ENCODE measurements at regions not wholly inside any gene's neighbourhood (a gene's known extent, or its start where the extent isn't known, plus 50 kb on each side); places are given as distances from the start of the nearest gene placed in this dataset.
A peak's percentile ranks its signal among the peaks of the same experiment; 100 is the strongest.

- no peaks in the 10 kb centered on the region for H3K4me1 ChIP-seq (ENCODE audit: control insufficient read depth, insufficient read depth, low read length)
- H3K4me3 ChIP-seq (ENCODE audit: low read depth, low read length), result no peak overlapping the region
- no peaks in the 10 kb centered on the region for H3K36me3 ChIP-seq (ENCODE audit: control insufficient read depth, insufficient read depth, low read length)
- no peak overlapping the region for H3K27ac ChIP-seq (ENCODE audit: low read depth, low read length)
- no peaks in the 10 kb centered on the region for H3K27me3 ChIP-seq (ENCODE audit: control insufficient read depth, insufficient read depth, low read length)
- DNase-seq (ENCODE audit: low read depth in 4 of 6, low spot score in 6 of 6), result no peak
- H3K9me3 ChIP-seq (ENCODE audit: control insufficient read depth, insufficient read depth, low read length), result no peaks in the 10 kb centered on the region
Observed at GRCh38 chr3:24052446-24052845, 107.4 kb downstream of the NR1D2 start.

GRCh38 chr3:24058940-24059705 lies 114.0 kb downstream of the NR1D2 start:
- no peak overlapping the region for H3K27ac ChIP-seq (ENCODE audit: low read depth, low read length)
- no peaks in the 10 kb centered on the region for H3K36me3 ChIP-seq (ENCODE audit: control insufficient read depth, insufficient read depth, low read length)
- no peaks in the 10 kb centered on the region for H3K27me3 ChIP-seq (ENCODE audit: control insufficient read depth, insufficient read depth, low read length)
- no peak overlapping the region for H3K4me3 ChIP-seq (ENCODE audit: low read depth, low read length)
- 83% methylated on average over 2 of the region's 2 CpGs for WGBS (ENCODE audit: insufficient coverage)
- no peaks in the 10 kb centered on the region for H3K9me3 ChIP-seq (ENCODE audit: control insufficient read depth, insufficient read depth, low read length)
- no peaks in the 10 kb centered on the region for H3K4me1 ChIP-seq (ENCODE audit: control insufficient read depth, insufficient read depth, low read length)
- no peak for DNase-seq (ENCODE audit: low read depth in 4 of 6, low spot score in 6 of 6)

GRCh38 chr3:24060055-24060454 lies 115.0 kb downstream of the NR1D2 start:
- 17% methylated on average over 1 of the region's 3 CpGs for WGBS (ENCODE audit: insufficient coverage)

GRCh38 chr3:24062916-24063315 lies 117.8 kb downstream of the NR1D2 start:
- DNase-seq (ENCODE audit: low read depth in 4 of 6, low spot score in 6 of 6), result peak in 1 of 6 donors; percentile 58
- 50% methylated on average over 1 of the region's 3 CpGs for WGBS (ENCODE audit: insufficient coverage)

More at GRCh38 chr3:24060055-24060454, 115.0 kb downstream of the NR1D2 start:
- no peaks in the 10 kb centered on the region for H3K4me1 ChIP-seq (ENCODE audit: control insufficient read depth, insufficient read depth, low read length)
- H3K36me3 ChIP-seq (ENCODE audit: control insufficient read depth, insufficient read depth, low read length), result no peaks in the 10 kb centered on the region
- DNase-seq (ENCODE audit: low read depth in 4 of 6, low spot score in 6 of 6), result peak in 2 of 6 donors; percentile 46 to 60
- no peaks in the 10 kb centered on the region for H3K27me3 ChIP-seq (ENCODE audit: control insufficient read depth, insufficient read depth, low read length)
- no peaks in the 10 kb centered on the region for H3K9me3 ChIP-seq (ENCODE audit: control insufficient read depth, insufficient read depth, low read length)
- H3K27ac ChIP-seq (ENCODE audit: low read depth, low read length), result no peak overlapping the region
- H3K4me3 ChIP-seq (ENCODE audit: low read depth, low read length), result no peak overlapping the region

More at GRCh38 chr3:24062916-24063315, 117.8 kb downstream of the NR1D2 start:
- H3K36me3 ChIP-seq (ENCODE audit: control insufficient read depth, insufficient read depth, low read length), result no peaks in the 10 kb centered on the region
- no peak overlapping the region for H3K27ac ChIP-seq (ENCODE audit: low read depth, low read length)
- H3K4me1 ChIP-seq (ENCODE audit: control insufficient read depth, insufficient read depth, low read length), result no peaks in the 10 kb centered on the region
- H3K4me3 ChIP-seq (ENCODE audit: low read depth, low read length), result no peak overlapping the region
- no peaks in the 10 kb centered on the region for H3K9me3 ChIP-seq (ENCODE audit: control insufficient read depth, insufficient read depth, low read length)
- H3K27me3 ChIP-seq (ENCODE audit: control insufficient read depth, insufficient read depth, low read length), result no peaks in the 10 kb centered on the region

All from spinal cord (tissue), 9 donors.